HepG2 (cell line): ENCODE measurements at regions not wholly inside any gene's neighbourhood (a gene's known extent, or its start where the extent isn't known, plus 50 kb on each side); places are given as distances from the start of the nearest gene placed in this dataset.

Source experiments
- ATAC-seq: fragments of 200-7000 bp; cut with Tn5 transposase; 3 replicates; pipeline ENCODE4 v1.9.1; 2020; ENCODE audit warnings: mild to moderate bottlenecking, moderate library complexity
- BruUV-seq: library from RNA; stranded (reverse); fragments of 400-500 nt; replicated peaks from 2 replicates; lab custom pipeline; 2021; lab: Mats Ljungman, UMichigan
- CTCF ChIA-PET: fragments of 300-600 bp; formaldehyde crosslinking; extraction: SDS; loops from one replicate; lab custom pipeline; 2021; ENCODE audit warnings: low total read pairs, inconsistent platforms, low intra/inter-chr PET ratio; lab: Yijun Ruan, JAX
- POLR2A ChIA-PET: fragments of 350-600 bp; sonication (Branson Sonifier 250); formaldehyde crosslinking; loops from one replicate; lab custom pipeline; 2020; ENCODE audit warnings: antibody characterized with exemption, inconsistent platforms; lab: Yijun Ruan, JAX
- DNase-seq: peaks from one replicate; pipeline ENCODE4 v3.0.0-alpha.2; 2015; ENCODE audit warnings: low spot score
- FAIRE-seq: peaks from 3 replicates; lab custom pipeline; 2011; peaks lifted over from hg19 to GRCh38; lab: Jason Lieb, UNC
- H2AFZ ChIP-seq: one replicate; pipeline ENCODE4 v1.6.1; 2011; ENCODE audit warnings: low read length, inconsistent platforms
- H3K27ac ChIP-seq: fragments of 300-600 bp; 3 replicates; pipeline ENCODE4 v1.8.0; 2011; ENCODE audit warnings: mixed run types, mild to moderate bottlenecking, mixed read lengths, low read length, inconsistent platforms; ENCODE audit not compliant: insufficient read depth; ENCODE audit errors: extremely low read length
- H3K27me3 ChIP-seq, 2 experiments: fragments of 200-600 bp in 1 of 2; 2 replicates in 1 of 2; 3 replicates in 1 of 2; pipeline versions ENCODE4 v1.6.0 to v1.8.0; 2011; ENCODE audit warnings: low read length in 2 of 2, mild to moderate bottlenecking in 2 of 2, moderate library complexity in 2 of 2, inconsistent platforms in 1 of 2; ENCODE audit not compliant: insufficient read depth in 2 of 2, control insufficient read depth in 1 of 2
- H3K36me3 ChIP-seq, 2 experiments: fragments of 200-600 bp in 1 of 2; replicated peaks in 1 of 2; 2 replicates in 1 of 2; 3 replicates in 1 of 2; pipeline versions ENCODE4 v1.5.1 to v1.8.0; 2011; ENCODE audit warnings: low read length in 2 of 2, inconsistent platforms in 1 of 2; ENCODE audit not compliant: insufficient read depth in 2 of 2, control insufficient read depth in 1 of 2
- H3K4me1 ChIP-seq: 2 replicates; pipeline ENCODE4 v1.5.1; 2012; ENCODE audit warnings: low read length, inconsistent platforms; ENCODE audit not compliant: insufficient read depth
- H3K4me2 ChIP-seq: 2 replicates; pipeline ENCODE4 v1.6.0; 2011; ENCODE audit warnings: low read depth, low read length, inconsistent platforms
- H3K4me3 ChIP-seq, 3 experiments: fragments of 200-600 bp in 1 of 3; sonication (generic), shearing (Covaris generic) in 1 of 3; replicated peaks in 1 of 3; 2 replicates each; pipeline ENCODE4 v1.5.1; 2011 to 2016; ENCODE audit warnings: low read length in 3 of 3, inconsistent platforms in 2 of 3, low read depth in 2 of 3, mild to moderate bottlenecking in 2 of 3, control low read depth in 1 of 3, mixed read lengths in 1 of 3; ENCODE audit not compliant: insufficient read depth in 1 of 3
- H3K79me2 ChIP-seq: one replicate; pipeline ENCODE4 v1.6.1; 2011; ENCODE audit warnings: low read length, inconsistent platforms; ENCODE audit not compliant: insufficient read depth
- H3K9ac ChIP-seq: 2 replicates; pipeline ENCODE4 v1.6.0; 2011; ENCODE audit warnings: mild to moderate bottlenecking, low read depth, low read length, inconsistent platforms; ENCODE audit not compliant: insufficient read depth
- H3K9me3 ChIP-seq: 2 replicates; pipeline ENCODE4 v1.5.1; 2012; ENCODE audit warnings: mild to moderate bottlenecking, low read length
- H4K20me1 ChIP-seq: 2 replicates; pipeline ENCODE4 v1.6.0; 2011; ENCODE audit warnings: inconsistent platforms, mild to moderate bottlenecking, low read length, moderate library complexity; ENCODE audit not compliant: insufficient read depth
- MAFG ChIP-seq: sonication (generic); formaldehyde crosslinking; IDR thresholded peaks from 2 replicates; pipeline ENCODE4 v1.5.1; 2020; ENCODE audit warnings: mild to moderate bottlenecking, missing genetic modification reagents
- NRL ChIP-seq: sonication (generic); formaldehyde crosslinking; IDR thresholded peaks from 2 replicates; pipeline ENCODE4 v1.5.0; 2020; ENCODE audit warnings: missing genetic modification reagents, mild to moderate bottlenecking, moderate library complexity, borderline replicate concordance
- RARG ChIP-seq: sonication (generic); formaldehyde crosslinking; IDR thresholded peaks from 2 replicates; pipeline ENCODE4 v1.4.0; 2020; ENCODE audit warnings: low read depth, mild to moderate bottlenecking, missing genetic modification reagents
- ZNF12 ChIP-seq: sonication (generic); formaldehyde crosslinking; IDR thresholded peaks from 2 replicates; pipeline ENCODE4 v1.5.0; 2020; ENCODE audit warnings: missing genetic modification reagents
- ZNF775 ChIP-seq: sonication (generic); formaldehyde crosslinking; IDR thresholded peaks from 2 replicates; pipeline ENCODE4 v1.4.0; 2020; ENCODE audit warnings: missing genetic modification reagents, mild to moderate bottlenecking, moderate library complexity, borderline replicate concordance
- WGBS: methylation state at CpG from one replicate; pipeline ENCODE4 v1.1.6; 2017; ENCODE audit warnings: low lambda C conversion rate; 5-methylcytosine and 5-hydroxymethylcytosine counted together
- in situ Hi-C: cut with HindIII; loops from 2 replicates; pipeline ENCODE4 v1.10.0; 2017; ENCODE audit warnings: low pct_unique_long_range_greater_than_20kb; ENCODE audit not compliant: extremely low pct_ligation_motif_present
- intact Hi-C: fragments of 100-400 bp; cut with micrococcal nuclease; formaldehyde crosslinking; loops from one replicate; pipeline ENCODE4 v1.10.0; 2022; ENCODE audit not compliant: unreplicated experiment
- TF ChIP-seq, protein P1 (sequence below): sonication (generic); formaldehyde crosslinking; conservative IDR thresholded peaks from 2 replicates; pipeline ENCODE4 v1.5.0; 2020; ENCODE audit warnings: missing genetic modification reagents
- TF ChIP-seq, protein P2 (sequence below): sonication (generic); formaldehyde crosslinking; IDR thresholded peaks from 2 replicates; pipeline ENCODE4 v1.5.0; 2020; ENCODE audit warnings: mild to moderate bottlenecking, missing genetic modification reagents
- TF ChIP-seq, protein P3 (sequence below): IDR thresholded peaks from 2 replicates; pipeline ENCODE4 v1.6.1; 2016; ENCODE audit warnings: low read depth, missing genetic modification reagents, missing compliant biosample characterization

DNA sequence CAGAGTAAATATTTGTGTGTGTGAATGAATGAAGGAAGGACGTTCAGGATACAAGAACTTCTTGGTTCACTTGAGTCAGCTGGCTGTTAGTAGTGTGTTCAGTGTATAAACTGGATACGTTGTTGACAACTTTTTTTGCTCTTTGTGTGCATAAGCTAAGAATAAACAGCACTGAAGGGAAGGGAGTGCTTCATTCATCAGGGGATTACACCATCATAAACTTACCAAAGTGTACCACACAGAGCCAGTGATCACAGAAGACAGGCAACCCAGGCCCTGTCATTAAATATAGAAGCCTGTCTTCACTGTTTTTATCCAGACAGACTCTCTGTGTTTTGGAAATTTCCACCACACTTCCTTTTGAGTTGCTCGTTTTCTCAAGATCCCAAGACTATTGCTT, 55.5 kb upstream of the MEF2C start:
- ChIA-PET CTCF (no interaction called here), POLR2A (no interaction called here)
- Histone ChIP-seq H3K36me3 (no peaks in the 10 kb centered on the region), H3K4me1 (no peaks in the 10 kb centered on the region), H4K20me1 (no peaks in the 10 kb centered on the region), H3K9ac (no peak overlapping the region), H3K9me3 (no peaks in the 10 kb centered on the region), H3K4me2 (no peak overlapping the region), H3K4me3 (no peak overlapping the region), H2AFZ (no peak overlapping the region), H3K27ac (no peak overlapping the region), H3K79me2 (no peaks in the 10 kb centered on the region), H3K27me3 (no peaks in the 10 kb centered on the region)
- FAIRE-seq (no peak), DNase-seq (no peak), ATAC-seq (no peak)
- in situ Hi-C loops: no loop called here
- intact Hi-C loops: no loop called here
- TF ChIP-seq, protein P1, sequence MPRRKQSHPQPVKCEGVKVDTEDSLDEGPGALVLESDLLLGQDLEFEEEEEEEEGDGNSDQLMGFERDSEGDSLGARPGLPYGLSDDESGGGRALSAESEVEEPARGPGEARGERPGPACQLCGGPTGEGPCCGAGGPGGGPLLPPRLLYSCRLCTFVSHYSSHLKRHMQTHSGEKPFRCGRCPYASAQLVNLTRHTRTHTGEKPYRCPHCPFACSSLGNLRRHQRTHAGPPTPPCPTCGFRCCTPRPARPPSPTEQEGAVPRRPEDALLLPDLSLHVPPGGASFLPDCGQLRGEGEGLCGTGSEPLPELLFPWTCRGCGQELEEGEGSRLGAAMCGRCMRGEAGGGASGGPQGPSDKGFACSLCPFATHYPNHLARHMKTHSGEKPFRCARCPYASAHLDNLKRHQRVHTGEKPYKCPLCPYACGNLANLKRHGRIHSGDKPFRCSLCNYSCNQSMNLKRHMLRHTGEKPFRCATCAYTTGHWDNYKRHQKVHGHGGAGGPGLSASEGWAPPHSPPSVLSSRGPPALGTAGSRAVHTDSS (CRISPR knock-in tag): no peak
- TF ChIP-seq, protein P2, sequence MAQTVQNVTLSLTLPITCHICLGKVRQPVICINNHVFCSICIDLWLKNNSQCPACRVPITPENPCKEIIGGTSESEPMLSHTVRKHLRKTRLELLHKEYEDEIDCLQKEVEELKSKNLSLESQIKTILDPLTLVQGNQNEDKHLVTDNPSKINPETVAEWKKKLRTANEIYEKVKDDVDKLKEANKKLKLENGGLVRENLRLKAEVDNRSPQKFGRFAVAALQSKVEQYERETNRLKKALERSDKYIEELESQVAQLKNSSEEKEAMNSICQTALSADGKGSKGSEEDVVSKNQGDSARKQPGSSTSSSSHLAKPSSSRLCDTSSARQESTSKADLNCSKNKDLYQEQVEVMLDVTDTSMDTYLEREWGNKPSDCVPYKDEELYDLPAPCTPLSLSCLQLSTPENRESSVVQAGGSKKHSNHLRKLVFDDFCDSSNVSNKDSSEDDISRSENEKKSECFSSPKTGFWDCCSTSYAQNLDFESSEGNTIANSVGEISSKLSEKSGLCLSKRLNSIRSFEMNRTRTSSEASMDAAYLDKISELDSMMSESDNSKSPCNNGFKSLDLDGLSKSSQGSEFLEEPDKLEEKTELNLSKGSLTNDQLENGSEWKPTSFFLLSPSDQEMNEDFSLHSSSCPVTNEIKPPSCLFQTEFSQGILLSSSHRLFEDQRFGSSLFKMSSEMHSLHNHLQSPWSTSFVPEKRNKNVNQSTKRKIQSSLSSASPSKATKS: no peak
- TF ChIP-seq MAFG (CRISPR knock-in tag): no peak
- TF ChIP-seq, protein P3, sequence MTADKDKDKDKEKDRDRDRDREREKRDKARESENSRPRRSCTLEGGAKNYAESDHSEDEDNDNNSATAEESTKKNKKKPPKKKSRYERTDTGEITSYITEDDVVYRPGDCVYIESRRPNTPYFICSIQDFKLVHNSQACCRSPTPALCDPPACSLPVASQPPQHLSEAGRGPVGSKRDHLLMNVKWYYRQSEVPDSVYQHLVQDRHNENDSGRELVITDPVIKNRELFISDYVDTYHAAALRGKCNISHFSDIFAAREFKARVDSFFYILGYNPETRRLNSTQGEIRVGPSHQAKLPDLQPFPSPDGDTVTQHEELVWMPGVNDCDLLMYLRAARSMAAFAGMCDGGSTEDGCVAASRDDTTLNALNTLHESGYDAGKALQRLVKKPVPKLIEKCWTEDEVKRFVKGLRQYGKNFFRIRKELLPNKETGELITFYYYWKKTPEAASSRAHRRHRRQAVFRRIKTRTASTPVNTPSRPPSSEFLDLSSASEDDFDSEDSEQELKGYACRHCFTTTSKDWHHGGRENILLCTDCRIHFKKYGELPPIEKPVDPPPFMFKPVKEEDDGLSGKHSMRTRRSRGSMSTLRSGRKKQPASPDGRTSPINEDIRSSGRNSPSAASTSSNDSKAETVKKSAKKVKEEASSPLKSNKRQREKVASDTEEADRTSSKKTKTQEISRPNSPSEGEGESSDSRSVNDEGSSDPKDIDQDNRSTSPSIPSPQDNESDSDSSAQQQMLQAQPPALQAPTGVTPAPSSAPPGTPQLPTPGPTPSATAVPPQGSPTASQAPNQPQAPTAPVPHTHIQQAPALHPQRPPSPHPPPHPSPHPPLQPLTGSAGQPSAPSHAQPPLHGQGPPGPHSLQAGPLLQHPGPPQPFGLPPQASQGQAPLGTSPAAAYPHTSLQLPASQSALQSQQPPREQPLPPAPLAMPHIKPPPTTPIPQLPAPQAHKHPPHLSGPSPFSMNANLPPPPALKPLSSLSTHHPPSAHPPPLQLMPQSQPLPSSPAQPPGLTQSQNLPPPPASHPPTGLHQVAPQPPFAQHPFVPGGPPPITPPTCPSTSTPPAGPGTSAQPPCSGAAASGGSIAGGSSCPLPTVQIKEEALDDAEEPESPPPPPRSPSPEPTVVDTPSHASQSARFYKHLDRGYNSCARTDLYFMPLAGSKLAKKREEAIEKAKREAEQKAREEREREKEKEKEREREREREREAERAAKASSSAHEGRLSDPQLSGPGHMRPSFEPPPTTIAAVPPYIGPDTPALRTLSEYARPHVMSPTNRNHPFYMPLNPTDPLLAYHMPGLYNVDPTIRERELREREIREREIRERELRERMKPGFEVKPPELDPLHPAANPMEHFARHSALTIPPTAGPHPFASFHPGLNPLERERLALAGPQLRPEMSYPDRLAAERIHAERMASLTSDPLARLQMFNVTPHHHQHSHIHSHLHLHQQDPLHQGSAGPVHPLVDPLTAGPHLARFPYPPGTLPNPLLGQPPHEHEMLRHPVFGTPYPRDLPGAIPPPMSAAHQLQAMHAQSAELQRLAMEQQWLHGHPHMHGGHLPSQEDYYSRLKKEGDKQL (CRISPR knock-in tag): no peak
- no peak for TF ChIP-seq ZNF775 (CRISPR knock-in tag)
- no peak for TF ChIP-seq RARG (CRISPR knock-in tag)
- TF ChIP-seq NRL (CRISPR knock-in tag): no peak
- TF ChIP-seq ZNF12 (CRISPR knock-in tag): no peak
- BruUV-seq: no TSS peak
- 0% methylated on average over 3 of the region's 3 CpGs for WGBS
